ENCODE measurements at regions not wholly inside any gene's neighbourhood (a gene's known extent, or its start where the extent isn't known, plus 50 kb on each side); places are given as distances from the start of the nearest gene placed in this dataset.

DNA sequence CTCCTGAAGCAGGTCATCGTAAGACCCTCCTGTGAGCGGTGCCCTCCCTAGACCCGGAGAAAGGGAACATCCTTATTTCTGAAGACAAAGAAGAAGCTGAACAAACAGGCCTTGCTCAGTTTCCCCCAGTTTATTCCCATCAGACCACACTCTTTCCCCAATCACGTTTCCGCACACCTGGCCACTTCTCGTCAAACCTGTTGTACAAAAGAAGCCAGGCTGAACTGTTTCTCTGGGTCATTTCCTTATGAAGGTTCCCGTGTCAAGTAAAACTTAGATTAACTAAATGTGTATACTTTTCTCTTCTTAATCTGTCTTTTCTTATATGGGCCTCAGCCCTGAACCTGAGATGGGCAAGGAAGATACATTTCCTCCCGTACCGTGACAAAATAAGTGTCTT lies 111.6 kb upstream of the ENPP6 start:
- TF ChIP-seq POLR2A (IDR thresholded peaks at IDR 0.05; ENCODE audit: low read depth, low read length) (no peak), POLR2AphosphoS5 (IDR thresholded peaks at IDR 0.05; ENCODE audit: low read depth, low read length) (no peak)

Measured in GM12891 (cell line).